HCT116 (cell line): ENCODE measurements at regions not wholly inside any gene's neighbourhood (a gene's known extent, or its start where the extent isn't known, plus 50 kb on each side); places are given as distances from the start of the nearest gene placed in this dataset.

ENCODE experiments used
- ATAC-seq: fragments of 200-7000 bp; cut with Tn5 transposase; 2 replicates; pipeline ENCODE4 v1.9.1; 2020; ENCODE audit warnings: mild to moderate bottlenecking, moderate library complexity
- BruUV-seq: library from RNA; stranded (reverse); fragments of 400-500 nt; replicated peaks from 2 replicates; lab custom pipeline; 2021; lab: Mats Ljungman, UMichigan
- CTCF ChIA-PET: fragments of 300-600 bp; sonication (Branson Sonifier 250); formaldehyde crosslinking; loops from one replicate; lab custom pipeline; 2021; ENCODE audit warnings: antibody characterized with exemption; lab: Charles Lee
- POLR2A ChIA-PET: fragments of 300-600, 350-600 bp; sonication (Branson Sonifier 250); formaldehyde crosslinking; loops from one replicate; lab custom pipeline; 2021; ENCODE audit warnings: antibody characterized with exemption; lab: Charles Lee
- RAD21 ChIA-PET, 2 experiments: fragments of 300-600 bp; sonication (Branson Sonifier 250); formaldehyde crosslinking; loops; one replicate each; lab custom pipeline; 2023; ENCODE audit warnings: low total read pairs in 2 of 2; ENCODE audit not compliant: uncharacterized antibody in 2 of 2, unreplicated experiment in 2 of 2, low non-redundant PET in 1 of 2; lab: Charles Lee
- DNase-seq: peaks from one replicate; pipeline ENCODE4 v3.0.0-alpha.2; 2010; ENCODE audit warnings: low read depth, low spot score
- H2AFZ ChIP-seq: fragments of 200-600 bp; shearing (Covaris generic), sonication (generic); 2 replicates; pipeline ENCODE4 v1.6.1; 2017; ENCODE audit warnings: low read depth, mixed run types, mixed read lengths, antibody characterized with exemption, low read length; ENCODE audit not compliant: poor library complexity, severe bottlenecking
- H3K27ac ChIP-seq: 2 replicates; pipeline ENCODE4 v1.5.1; 2012; ENCODE audit warnings: low read depth, low read length
- H3K27me3 ChIP-seq: fragments of 200-600 bp; sonication (generic); 2 replicates; pipeline ENCODE4 v1.6.1; 2016; ENCODE audit warnings: mixed run types, low read length, mixed read lengths; ENCODE audit not compliant: insufficient read depth
- H3K36me3 ChIP-seq, 2 experiments: fragments of 200-500 bp in 1 of 2; fragments of 200-600 bp in 1 of 2; sonication (Bioruptor generic) in 1 of 2; sonication (generic) in 1 of 2; 2 replicates each; pipeline versions ENCODE4 v1.5.1 to v1.6.1; 2014 to 2016; ENCODE audit warnings: low read length in 2 of 2, inconsistent platforms in 1 of 2, mixed read lengths in 1 of 2, mixed run types in 1 of 2; ENCODE audit not compliant: insufficient read depth in 2 of 2, control insufficient read depth in 1 of 2
- H3K4me1 ChIP-seq, 2 experiments: fragments of 200-600 bp in 1 of 2; sonication (generic) in 1 of 2; 2 replicates each; pipeline versions ENCODE4 v1.5.1 to v1.6.1; 2012 to 2017; ENCODE audit warnings: low read length in 2 of 2, inconsistent platforms in 1 of 2, mild to moderate bottlenecking in 1 of 2, mixed read lengths in 1 of 2, mixed run types in 1 of 2, moderate library complexity in 1 of 2; ENCODE audit not compliant: insufficient read depth in 2 of 2, control insufficient read depth in 1 of 2
- H3K4me2 ChIP-seq: fragments of 200-600 bp; sonication (generic); 2 replicates; pipeline ENCODE4 v1.6.1; 2017; ENCODE audit warnings: mixed run types, low read length, mixed read lengths
- H3K4me3 ChIP-seq, 2 experiments: fragments of 200-600 bp in 1 of 2; sonication (generic) in 1 of 2; replicated peaks in 1 of 2; 2 replicates each; pipeline ENCODE4 v1.5.1; 2011 to 2016; ENCODE audit warnings: low read length in 2 of 2, control low read depth in 1 of 2, low read depth in 1 of 2, mild to moderate bottlenecking in 1 of 2, mixed read lengths in 1 of 2, mixed run types in 1 of 2
- H3K79me2 ChIP-seq: fragments of 200-600 bp; sonication (generic); 2 replicates; pipeline ENCODE4 v1.6.1; 2017; ENCODE audit warnings: mild to moderate bottlenecking, mixed run types, low read length, moderate library complexity, mixed read lengths; ENCODE audit not compliant: insufficient read depth
- H3K9ac ChIP-seq: fragments of 200-600 bp; sonication (generic); 2 replicates; pipeline ENCODE4 v1.6.1; 2016; ENCODE audit warnings: low read length, mixed read lengths
- H3K9me2 ChIP-seq: fragments of 200-600 bp; sonication (generic), shearing (Covaris generic); 2 replicates; pipeline ENCODE4 v1.6.1; 2017; ENCODE audit warnings: mixed run types, mild to moderate bottlenecking, moderate library complexity; ENCODE audit not compliant: insufficient read depth
- H3K9me3 ChIP-seq, 2 experiments: fragments of 200-500 bp in 1 of 2; fragments of 200-600 bp in 1 of 2; sonication (Bioruptor generic) in 1 of 2; sonication (generic) in 1 of 2; 2 replicates each; pipeline ENCODE4 v1.6.1; 2014 to 2017; ENCODE audit warnings: low read length in 2 of 2, mixed read lengths in 2 of 2, inconsistent platforms in 1 of 2, low read depth in 1 of 2, mild to moderate bottlenecking in 1 of 2, mixed run types in 1 of 2, moderate library complexity in 1 of 2; ENCODE audit not compliant: control insufficient read depth in 1 of 2, insufficient read depth in 1 of 2
- H4K20me1 ChIP-seq: fragments of 200-600 bp; sonication (generic), shearing (Covaris generic); 2 replicates; pipeline ENCODE4 v1.6.1; 2017; ENCODE audit warnings: mixed run types, mild to moderate bottlenecking, moderate library complexity; ENCODE audit not compliant: insufficient read depth
- CBX3 ChIP-seq: IDR thresholded peaks from 2 replicates; pipeline ENCODE4 v1.6.1; 2012; ENCODE audit warnings: low read depth
- CEBPB ChIP-seq: IDR thresholded peaks from 2 replicates; pipeline ENCODE4 v1.6.1; 2012; ENCODE audit warnings: low read depth
- CTCF ChIP-seq, 3 experiments: fragments of 200-600 bp in 1 of 3; sonication (generic) in 1 of 3; IDR thresholded peaks in 2 of 3; conservative IDR thresholded peaks in 1 of 3; 2 replicates each; pipeline ENCODE4 v1.5.1; 2012 to 2017; ENCODE audit warnings: low read depth in 2 of 3, low read length in 2 of 3, antibody characterized with exemption in 1 of 3, borderline replicate concordance in 1 of 3, control low read depth in 1 of 3, mild to moderate bottlenecking in 1 of 3, mixed read lengths in 1 of 3, mixed run types in 1 of 3, moderate library complexity in 1 of 3; ENCODE audit not compliant: insufficient read depth in 1 of 3
- EGR1 ChIP-seq: IDR thresholded peaks from 2 replicates; pipeline ENCODE4 v1.6.1; 2012; ENCODE audit warnings: low read depth
- ELF1 ChIP-seq: IDR thresholded peaks from 2 replicates; pipeline ENCODE4 v1.6.1; 2012; ENCODE audit warnings: low read depth, borderline replicate concordance
- EZH2 ChIP-seq: fragments of 200-600 bp; sonication (generic); IDR thresholded peaks from 2 replicates; pipeline ENCODE4 v1.6.1; 2017; ENCODE audit warnings: antibody characterized with exemption, mixed run types
- FOSL1 ChIP-seq: IDR thresholded peaks from 2 replicates; pipeline ENCODE4 v1.6.1; 2012; ENCODE audit warnings: low read depth
- JUND ChIP-seq: IDR thresholded peaks from 2 replicates; pipeline ENCODE4 v1.6.1; 2012
- POLR2A ChIP-seq: IDR thresholded peaks from 2 replicates; pipeline ENCODE4 v1.7.0; 2011; ENCODE audit warnings: borderline replicate concordance; ENCODE audit not compliant: insufficient read depth, insufficient read length; ENCODE audit errors: extremely low read depth
- POLR2AphosphoS5 ChIP-seq: IDR thresholded peaks from 2 replicates; pipeline ENCODE4 v1.6.1; 2011; ENCODE audit warnings: mild to moderate bottlenecking, low read depth, low read length, moderate library complexity
- RAD21 ChIP-seq: IDR thresholded peaks from 2 replicates; pipeline ENCODE4 v1.6.1; 2012; ENCODE audit warnings: low read depth, mild to moderate bottlenecking
- REST ChIP-seq: IDR thresholded peaks from 2 replicates; pipeline ENCODE4 v1.6.1; 2012; ENCODE audit warnings: low read depth
- SIN3A ChIP-seq: IDR thresholded peaks from 2 replicates; pipeline ENCODE4 v1.6.1; 2012; ENCODE audit warnings: low read depth
- SP1 ChIP-seq: IDR thresholded peaks from 2 replicates; pipeline ENCODE4 v1.6.1; 2012; ENCODE audit warnings: low read depth
- SRF ChIP-seq: IDR thresholded peaks from 2 replicates; pipeline ENCODE4 v1.6.1; 2012; ENCODE audit warnings: low read depth
- TCF7L2 ChIP-seq: IDR thresholded peaks from 2 replicates; pipeline ENCODE4 v1.7.0; 2011; ENCODE audit warnings: borderline replicate concordance, inconsistent platforms; ENCODE audit not compliant: insufficient read depth, insufficient read length; ENCODE audit errors: extremely low read depth
- ZFX ChIP-seq: fragments of 450-650 bp; IDR thresholded peaks from 2 replicates; pipeline ENCODE4 v1.6.1; 2017
- ZNF274 ChIP-seq: fragments of 200-500 bp; sonication (Bioruptor generic); IDR thresholded peaks from 2 replicates; pipeline ENCODE4 v1.6.1; 2014; ENCODE audit warnings: mild to moderate bottlenecking, low read depth, low read length, inconsistent platforms
- intact Hi-C: fragments of 100-400 bp; cut with micrococcal nuclease; formaldehyde crosslinking; loops from 2 replicates; pipeline ENCODE4 v1.10.0; 2022
- TF ChIP-seq, protein P1 (sequence below): IDR thresholded peaks from 2 replicates; pipeline ENCODE4 v1.6.1; 2011; ENCODE audit warnings: mild to moderate bottlenecking, low read length, moderate library complexity; ENCODE audit not compliant: insufficient replicate concordance; ENCODE audit errors: extremely low read depth
- TF ChIP-seq, protein P2 (sequence below): IDR thresholded peaks from 2 replicates; pipeline ENCODE4 v1.6.1; 2012

DNA sequence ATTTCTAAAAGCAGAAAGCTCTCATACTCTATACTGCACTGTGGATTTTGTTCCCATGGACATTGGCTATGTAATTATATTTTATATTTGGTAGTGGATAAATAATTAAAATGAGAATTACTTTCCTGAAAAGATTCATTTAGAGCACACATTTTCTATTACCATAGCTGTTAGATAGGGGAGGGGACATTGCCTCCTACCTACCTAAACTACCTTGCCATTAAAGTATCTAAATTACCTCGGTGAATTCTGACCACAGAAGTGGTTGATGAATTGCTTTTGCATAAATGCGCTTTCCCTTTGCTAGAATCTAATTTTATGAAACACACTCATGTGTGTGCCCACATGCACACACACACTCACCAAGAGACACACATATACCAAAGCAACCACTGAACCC is 329.1 kb downstream of the MTX2 start:
- Histone ChIP-seq H3K4me2 (no peak overlapping the region), H3K9ac (no peak overlapping the region), H3K9me3 (no peaks in the 10 kb centered on the region), H3K36me3 (no peaks in the 10 kb centered on the region), H2AFZ (no peak overlapping the region), H3K79me2 (no peaks in the 10 kb centered on the region), H4K20me1 (no peaks in the 10 kb centered on the region), H3K9me2 (no peaks in the 10 kb centered on the region), H3K27ac (no peak overlapping the region), H3K27me3 (no peaks in the 10 kb centered on the region), H3K4me1 (no peaks in the 10 kb centered on the region), H3K4me3 (no peak overlapping the region)
- no peak for ATAC-seq
- ChIA-PET POLR2A (no interaction called here), CTCF (no interaction called here), RAD21 (no interaction called here)
- TF ChIP-seq ZNF274: no peak
- no peak for TF ChIP-seq TCF7L2
- TF ChIP-seq POLR2AphosphoS5: no peak
- no peak for TF ChIP-seq SIN3A
- TF ChIP-seq CTCF (IDR thresholded peaks at IDR 0.05 in 2 of 3, conservative IDR thresholded peaks at IDR 0.05 in 1 of 3; ENCODE audit: borderline replicate concordance in 1 of 3, insufficient read depth in 1 of 3, low read depth in 2 of 3, low read length in 2 of 3): no peak
- no peak for TF ChIP-seq EGR1
- TF ChIP-seq FOSL1: no peak
- no peak for TF ChIP-seq ELF1
- no peak for TF ChIP-seq EZH2
- no peak for TF ChIP-seq REST
- TF ChIP-seq CEBPB: no peak
- TF ChIP-seq SRF: no peak
- no peak for TF ChIP-seq SP1
- TF ChIP-seq, protein P1, sequence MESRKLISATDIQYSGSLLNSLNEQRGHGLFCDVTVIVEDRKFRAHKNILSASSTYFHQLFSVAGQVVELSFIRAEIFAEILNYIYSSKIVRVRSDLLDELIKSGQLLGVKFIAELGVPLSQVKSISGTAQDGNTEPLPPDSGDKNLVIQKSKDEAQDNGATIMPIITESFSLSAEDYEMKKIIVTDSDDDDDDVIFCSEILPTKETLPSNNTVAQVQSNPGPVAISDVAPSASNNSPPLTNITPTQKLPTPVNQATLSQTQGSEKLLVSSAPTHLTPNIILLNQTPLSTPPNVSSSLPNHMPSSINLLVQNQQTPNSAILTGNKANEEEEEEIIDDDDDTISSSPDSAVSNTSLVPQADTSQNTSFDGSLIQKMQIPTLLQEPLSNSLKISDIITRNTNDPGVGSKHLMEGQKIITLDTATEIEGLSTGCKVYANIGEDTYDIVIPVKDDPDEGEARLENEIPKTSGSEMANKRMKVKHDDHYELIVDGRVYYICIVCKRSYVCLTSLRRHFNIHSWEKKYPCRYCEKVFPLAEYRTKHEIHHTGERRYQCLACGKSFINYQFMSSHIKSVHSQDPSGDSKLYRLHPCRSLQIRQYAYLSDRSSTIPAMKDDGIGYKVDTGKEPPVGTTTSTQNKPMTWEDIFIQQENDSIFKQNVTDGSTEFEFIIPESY: no peak
- TF ChIP-seq CBX3: no peak
- no peak for TF ChIP-seq JUND
- TF ChIP-seq, protein P2, sequence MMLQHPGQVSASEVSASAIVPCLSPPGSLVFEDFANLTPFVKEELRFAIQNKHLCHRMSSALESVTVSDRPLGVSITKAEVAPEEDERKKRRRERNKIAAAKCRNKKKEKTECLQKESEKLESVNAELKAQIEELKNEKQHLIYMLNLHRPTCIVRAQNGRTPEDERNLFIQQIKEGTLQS: no peak
- TF ChIP-seq RAD21: no peak
- TF ChIP-seq ZFX: no peak
- TF ChIP-seq POLR2A: no peak
- BruUV-seq: no TSS peak
- intact Hi-C loops: no loop called here
- DNase-seq: no peak
